Gastroesophageal sphincter (tissue), 4 donors: ENCODE measurements at regions not wholly inside any gene's neighbourhood (a gene's known extent, or its start where the extent isn't known, plus 50 kb on each side); places are given as distances from the start of the nearest gene placed in this dataset.
"Not testable (repeated sequence)": the region's sequence is repeated elsewhere in the genome, so short reads cannot be mapped to it uniquely, and the experiment has no call there.

ENCODE experiments used
- ATAC-seq: fragments of 150-250 bp; one replicate; pipeline ENCODE4 v1.9.1; 2016; ENCODE audit warnings: mild to moderate bottlenecking, moderate library complexity
- H3K27ac ChIP-seq, 4 donors: fragments of 200-600 bp; sonication (generic) in 3 of 4; 1 replicate in 3 of 4; 2 replicates in 1 of 4; pipeline ENCODE4 v1.5.1; 2016 to 2019
- H3K27me3 ChIP-seq: fragments of 200-600 bp; sonication (generic); one replicate; pipeline ENCODE4 v1.5.1; 2019
- H3K36me3 ChIP-seq, 2 donors: fragments of 200-600 bp; sonication (generic); one replicate each; pipeline ENCODE4 v1.5.1; 2019; ENCODE audit warnings: control low read depth in 1 of 2
- H3K4me1 ChIP-seq, 3 donors: fragments of 200-600 bp; sonication (generic); 1 replicate in 2 of 3; 2 replicates in 1 of 3; pipeline ENCODE4 v1.5.1; 2016 to 2019; ENCODE audit warnings: control low read depth in 2 of 3
- H3K4me3 ChIP-seq, 2 donors: fragments of 200-600 bp; sonication (generic); one replicate each; pipeline ENCODE4 v1.5.1; 2019; ENCODE audit warnings: mild to moderate bottlenecking in 1 of 2, moderate library complexity in 1 of 2
- H3K9me3 ChIP-seq, 3 donors: fragments of 200-600 bp; sonication (generic); one replicate each; pipeline ENCODE4 v1.5.1; 2017 to 2019; ENCODE audit warnings: control low read depth in 2 of 3
- CTCF ChIP-seq, 4 experiments: fragments of 200-600 bp in 2 of 4; fragments of 450-650 bp in 2 of 4; sonication (generic) in 1 of 4; IDR thresholded peaks; one replicate each; pipeline ENCODE4 v1.5.1; 2017 to 2019; ENCODE audit warnings: antibody characterized with exemption in 4 of 4, mild to moderate bottlenecking in 2 of 4, moderate library complexity in 2 of 4
- EP300 ChIP-seq: sonication (generic); formaldehyde crosslinking; IDR thresholded peaks from one replicate; pipeline ENCODE4 v1.6.1; 2017; ENCODE audit warnings: antibody characterized with exemption, mild to moderate bottlenecking
- POLR2A ChIP-seq, 2 donors: fragments of 450-650 bp; IDR thresholded peaks; one replicate each; pipeline ENCODE4 v1.6.1; 2017; ENCODE audit warnings: antibody characterized with exemption in 2 of 2, mild to moderate bottlenecking in 2 of 2, moderate library complexity in 1 of 2
- POLR2AphosphoS5 ChIP-seq: sonication (generic); formaldehyde crosslinking; IDR thresholded peaks from one replicate; pipeline ENCODE4 v1.6.1; 2017; ENCODE audit warnings: antibody characterized with exemption
- WGBS, 2 donors: methylation state at CpG; one replicate each; pipeline ENCODE4 v1.1.5; 2018; ENCODE audit warnings: low coverage in 1 of 2; 5-methylcytosine and 5-hydroxymethylcytosine counted together

GRCh38 chr20:47907031-47907675, 121.9 kb upstream of the SULF2 start:
- WGBS, 2 donors, result 75 to 98% methylated on average over 6 to 12 of the region's 13 CpGs
- H3K4me1 ChIP-seq, result no peaks in the 10 kb centered on the region

GRCh38 chr20:47906348-47906660, 121.0 kb upstream of the SULF2 start:
- no peak for TF ChIP-seq POLR2A (IDR thresholded peaks at IDR 0.05)
- no peaks in the 10 kb centered on the region for H3K4me1 ChIP-seq
- ATAC-seq, result no peak
- H3K27ac ChIP-seq, result no peak overlapping the region
- H3K4me3 ChIP-seq, result no peak overlapping the region
- peaks cover 5% of the 10 kb centered on the region for H3K27me3 ChIP-seq
- H3K36me3 ChIP-seq, result no peaks in the 10 kb centered on the region
- H3K9me3 ChIP-seq, result no peaks in the 10 kb centered on the region
- WGBS, 2 donors, result 78 to 91% methylated on average over 6 to 9 of the region's 12 CpGs

More at GRCh38 chr20:47907031-47907675, 121.9 kb upstream of the SULF2 start:
- TF ChIP-seq EP300 (no peak), POLR2A (IDR thresholded peaks at IDR 0.05) (no peak), CTCF (IDR thresholded peaks at IDR 0.05) (no peak), POLR2AphosphoS5 (no peak)
- no peak for ATAC-seq
- H3K36me3 ChIP-seq, result no peaks in the 10 kb centered on the region
- no peak overlapping the region for H3K27ac ChIP-seq
- peaks cover 5% of the 10 kb centered on the region for H3K27me3 ChIP-seq
- H3K4me3 ChIP-seq, result no peak overlapping the region
- H3K9me3 ChIP-seq, result no peaks in the 10 kb centered on the region

- no peak for ATAC-seq
- no peak for TF ChIP-seq POLR2AphosphoS5
- TF ChIP-seq EP300, result no peak
- TF ChIP-seq POLR2A (IDR thresholded peaks at IDR 0.05), result no peak
- H3K36me3 ChIP-seq, result no peaks in the 10 kb centered on the region
- H3K9me3 ChIP-seq, result no peaks in the 10 kb centered on the region
- peaks cover 5% of the 10 kb centered on the region for H3K27me3 ChIP-seq
- no peaks in the 10 kb centered on the region for H3K4me1 ChIP-seq
- no peak overlapping the region for H3K27ac ChIP-seq
- 93 to 95% methylated on average over 3 to 11 of the region's 18 CpGs for WGBS, 2 donors
- no peak overlapping the region for H3K4me3 ChIP-seq
These were observed 120.5 kb upstream of the SULF2 start for GRCh38 chr20:47905628-47906347.

- WGBS, 2 donors, result 80% methylated on average over 1 of the region's 3 CpGs; no CpG with 5 or more reads in 1 of the 2 donors
- H3K9me3 ChIP-seq, H3K4me3 ChIP-seq, H3K27me3 ChIP-seq, H3K36me3 ChIP-seq, H3K27ac ChIP-seq, H3K4me1 ChIP-seq, ATAC-seq: not testable (repeated sequence)
These were observed 117.7 kb upstream of the SULF2 start for GRCh38 chr20:47903009-47903408.

- not testable (repeated sequence) for H3K27ac ChIP-seq, ATAC-seq, H3K36me3 ChIP-seq, H3K9me3 ChIP-seq, H3K27me3 ChIP-seq, H3K4me1 ChIP-seq, H3K4me3 ChIP-seq
- no CpG with 5 or more reads among the region's 7 CpGs for WGBS, 2 donors
These were observed 114.0 kb upstream of the SULF2 start for GRCh38 chr20:47899313-47899712.

GRCh38 chr20:47897461-47897860, 112.2 kb upstream of the SULF2 start:
- Histone ChIP-seq H3K36me3 (no peaks in the 10 kb centered on the region), H3K4me3 (no peak overlapping the region), H3K27ac (no peak overlapping the region), H3K4me1 (no peaks in the 10 kb centered on the region), H3K27me3 (no peaks in the 10 kb centered on the region), H3K9me3 (no peaks in the 10 kb centered on the region)
- WGBS, 2 donors, result 80% methylated on average over 2 of the region's 11 CpGs; no CpG with 5 or more reads in 1 of the 2 donors
- TF ChIP-seq POLR2AphosphoS5, result no peak
- TF ChIP-seq POLR2A (IDR thresholded peaks at IDR 0.05), result no peak
- TF ChIP-seq EP300, result no peak
- TF ChIP-seq CTCF (IDR thresholded peaks at IDR 0.05), result no peak
- no peak for ATAC-seq

- not testable (repeated sequence) for ATAC-seq, H3K4me3 ChIP-seq, H3K27me3 ChIP-seq, H3K27ac ChIP-seq, H3K36me3 ChIP-seq, H3K9me3 ChIP-seq, H3K4me1 ChIP-seq
- WGBS, 2 donors, result no CpG with 5 or more reads among the region's 9 CpGs
These were observed 107.4 kb upstream of the SULF2 start for GRCh38 chr20:47892681-47893080.

GRCh38 chr20:47890708-47891107, 105.4 kb upstream of the SULF2 start:
- H3K27ac ChIP-seq, ATAC-seq, H3K9me3 ChIP-seq, H3K4me1 ChIP-seq, H3K27me3 ChIP-seq, H3K36me3 ChIP-seq, H3K4me3 ChIP-seq: not testable (repeated sequence)
- WGBS, 2 donors, result 71 to 75% methylated on average over 1 to 2 of the region's 5 CpGs

- not testable (repeated sequence) for H3K27ac ChIP-seq, H3K4me1 ChIP-seq, H3K36me3 ChIP-seq
These were observed 104.5 kb upstream of the SULF2 start for GRCh38 chr20:47889751-47890150.

More at GRCh38 chr20:47889751-47890150, 104.5 kb upstream of the SULF2 start:
- H3K9me3 ChIP-seq, H3K27me3 ChIP-seq, H3K4me3 ChIP-seq, ATAC-seq: not testable (repeated sequence)
- 60% methylated on average over 1 of the region's 12 CpGs; no CpG with 5 or more reads in 1 of the 2 donors for whole genome bisulfite sequencing, 2 donors
